ENCODE measurements at regions not wholly inside any gene's neighbourhood (a gene's known extent, or its start where the extent isn't known, plus 50 kb on each side); places are given as distances from the start of the nearest gene placed in this dataset.
"Not testable (repeated sequence)": the region's sequence is repeated elsewhere in the genome, so short reads cannot be mapped to it uniquely, and the experiment has no call there.

DNA sequence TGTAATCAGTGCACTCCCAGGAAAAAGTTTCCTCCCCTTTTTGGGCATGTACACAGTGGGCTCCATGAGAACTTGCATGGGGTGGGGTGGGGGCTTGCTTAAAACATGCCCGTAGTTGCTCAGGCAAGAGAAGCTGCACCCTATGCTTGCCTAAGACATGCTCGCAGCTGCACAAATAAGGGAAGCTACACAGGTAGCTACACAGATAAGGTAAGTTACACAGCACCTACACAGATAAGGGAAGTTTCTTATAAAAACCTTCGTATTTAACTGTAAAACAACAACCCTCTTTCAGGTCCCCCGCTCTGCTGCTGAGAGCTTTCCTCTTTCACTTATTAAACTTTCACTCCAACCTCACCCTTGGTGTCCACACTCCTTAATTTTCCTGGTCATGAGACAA, 105.4 kb downstream of the TRIM69 start:
- TF ChIP-seq, protein P1, sequence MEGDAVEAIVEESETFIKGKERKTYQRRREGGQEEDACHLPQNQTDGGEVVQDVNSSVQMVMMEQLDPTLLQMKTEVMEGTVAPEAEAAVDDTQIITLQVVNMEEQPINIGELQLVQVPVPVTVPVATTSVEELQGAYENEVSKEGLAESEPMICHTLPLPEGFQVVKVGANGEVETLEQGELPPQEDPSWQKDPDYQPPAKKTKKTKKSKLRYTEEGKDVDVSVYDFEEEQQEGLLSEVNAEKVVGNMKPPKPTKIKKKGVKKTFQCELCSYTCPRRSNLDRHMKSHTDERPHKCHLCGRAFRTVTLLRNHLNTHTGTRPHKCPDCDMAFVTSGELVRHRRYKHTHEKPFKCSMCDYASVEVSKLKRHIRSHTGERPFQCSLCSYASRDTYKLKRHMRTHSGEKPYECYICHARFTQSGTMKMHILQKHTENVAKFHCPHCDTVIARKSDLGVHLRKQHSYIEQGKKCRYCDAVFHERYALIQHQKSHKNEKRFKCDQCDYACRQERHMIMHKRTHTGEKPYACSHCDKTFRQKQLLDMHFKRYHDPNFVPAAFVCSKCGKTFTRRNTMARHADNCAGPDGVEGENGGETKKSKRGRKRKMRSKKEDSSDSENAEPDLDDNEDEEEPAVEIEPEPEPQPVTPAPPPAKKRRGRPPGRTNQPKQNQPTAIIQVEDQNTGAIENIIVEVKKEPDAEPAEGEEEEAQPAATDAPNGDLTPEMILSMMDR (IDR thresholded peaks at IDR 0.05; ENCODE audit: insufficient read depth, low read depth, low read length), result not testable (repeated sequence)
- TF ChIP-seq EZH2 (IDR thresholded peaks at IDR 0.05; ENCODE audit: insufficient read depth, low read length), result not testable (repeated sequence)
